SK-N-SH treated with all-trans-retinoic acid at 6 μM for 48 hours (cell line): ENCODE measurements at regions not wholly inside any gene's neighbourhood (a gene's known extent, or its start where the extent isn't known, plus 50 kb on each side); places are given as distances from the start of the nearest gene placed in this dataset.
"Not testable (repeated sequence)": the region's sequence is repeated elsewhere in the genome, so short reads cannot be mapped to it uniquely, and the experiment has no call there.

Experiments used
- ATAC-seq: fragments of 200-7000 bp; cut with Tn5 transposase; 3 replicates; pipeline ENCODE4 v1.9.1; 2020; ENCODE audit warnings: mild to moderate bottlenecking, moderate library complexity
- BACH2 ChIP-seq: fragments of 250-450 bp; sonication (Bioruptor Pico); IDR thresholded peaks from 2 replicates; pipeline ENCODE4 v1.9.0; 2021; ENCODE audit warnings: mild to moderate bottlenecking, borderline replicate concordance
- CREB5 ChIP-seq: fragments of 250-450 bp; sonication (Bioruptor Pico); IDR thresholded peaks from 2 replicates; pipeline ENCODE4 v1.5.1; 2020; ENCODE audit warnings: low read depth, mild to moderate bottlenecking, moderate library complexity
- CSDC2 ChIP-seq: fragments of 250-450 bp; sonication (Bioruptor Pico); IDR thresholded peaks from 2 replicates; pipeline ENCODE4 v1.5.0; 2020; ENCODE audit warnings: mild to moderate bottlenecking, moderate library complexity
- CSRNP3 ChIP-seq: fragments of 250-450 bp; sonication (Bioruptor Pico); IDR thresholded peaks from 2 replicates; pipeline ENCODE4 v1.5.1; 2021; ENCODE audit warnings: mild to moderate bottlenecking, moderate library complexity
- ESRRG ChIP-seq: fragments of 250-450 bp; sonication (Bioruptor Pico); IDR thresholded peaks from 2 replicates; pipeline ENCODE4 v1.6.1; 2021; ENCODE audit warnings: mild to moderate bottlenecking
- GLIS3 ChIP-seq: fragments of 250-450 bp; sonication (Bioruptor Pico); IDR thresholded peaks from 2 replicates; pipeline ENCODE4 v1.5.0; 2020; ENCODE audit warnings: mild to moderate bottlenecking, moderate library complexity
- ISL1 ChIP-seq: fragments of 250-450 bp; sonication (Bioruptor Pico); IDR thresholded peaks from 2 replicates; pipeline ENCODE4 v2.1.2; 2022; ENCODE audit warnings: mild to moderate bottlenecking, moderate library complexity
- OSR1 ChIP-seq: fragments of 250-450 bp; sonication (Bioruptor Pico); IDR thresholded peaks from 2 replicates; pipeline ENCODE4 v1.8.0; 2022; ENCODE audit warnings: moderate library complexity, mild to moderate bottlenecking, inconsistent platforms
- PATZ1 ChIP-seq: fragments of 250-450 bp; sonication (Bioruptor Pico); IDR thresholded peaks from 2 replicates; pipeline ENCODE4 v1.8.0; 2020; ENCODE audit warnings: mild to moderate bottlenecking, moderate library complexity, borderline replicate concordance
- POU6F1 ChIP-seq: fragments of 250-450 bp; sonication (Bioruptor Pico); IDR thresholded peaks from 2 replicates; pipeline ENCODE4 v1.8.0; 2021; ENCODE audit warnings: low read depth, mild to moderate bottlenecking, moderate library complexity, borderline replicate concordance
- PPARA ChIP-seq: fragments of 250-450 bp; sonication (Bioruptor Pico); IDR thresholded peaks from 2 replicates; pipeline ENCODE4 v1.5.0; 2020; ENCODE audit warnings: mild to moderate bottlenecking, borderline replicate concordance
- SNAI2 ChIP-seq: fragments of 250-450 bp; sonication (Bioruptor Pico); IDR thresholded peaks from 2 replicates; pipeline ENCODE4 v1.5.0; 2020; ENCODE audit warnings: mild to moderate bottlenecking, moderate library complexity
- ZFP3 ChIP-seq: fragments of 250-450 bp; sonication (Bioruptor Pico); IDR thresholded peaks from 2 replicates; pipeline ENCODE4 v1.5.0; 2020; ENCODE audit warnings: mild to moderate bottlenecking, moderate library complexity
- ZFP30 ChIP-seq: fragments of 450-650 bp; formaldehyde crosslinking; IDR thresholded peaks from 2 replicates; pipeline ENCODE4 v1.5.0; 2022; ENCODE audit warnings: mild to moderate bottlenecking, moderate library complexity
- ZNF565 ChIP-seq: fragments of 450-650 bp; formaldehyde crosslinking; conservative IDR thresholded peaks from 2 replicates; pipeline ENCODE4 v1.5.0; 2020; ENCODE audit warnings: low read depth, mild to moderate bottlenecking, moderate library complexity

GRCh38 chr9:7636838-7637467 is 162.6 kb downstream of the DMAC1 start:
- TF ChIP-seq SNAI2 (CRISPR knock-in tag) (no peak), CREB5 (CRISPR knock-in tag) (no peak), PATZ1 (CRISPR knock-in tag) (no peak), ZFP30 (no peak)

GRCh38 chr9:7636309-7636708 is 163.3 kb downstream of the DMAC1 start:
- ATAC-seq: no peak
- TF ChIP-seq ESRRG (CRISPR knock-in tag) (no peak), OSR1 (CRISPR knock-in tag) (no peak), PPARA (no peak), ZFP3 (CRISPR knock-in tag) (peak; percentile 92)

More at GRCh38 chr9:7636838-7637467, 162.6 kb downstream of the DMAC1 start:
- no peak for ATAC-seq

- ATAC-seq: not testable (repeated sequence)
These were observed 173.0 kb downstream of the DMAC1 start for GRCh38 chr9:7626571-7627029.

- no peak for TF ChIP-seq BACH2
- TF ChIP-seq SNAI2 (CRISPR knock-in tag): no peak
- no peak for TF ChIP-seq ZFP30
- TF ChIP-seq ESRRG (CRISPR knock-in tag): no peak
- TF ChIP-seq CSRNP3 (CRISPR knock-in tag): no peak
- no peak for TF ChIP-seq GLIS3 (CRISPR knock-in tag)
- TF ChIP-seq PATZ1 (CRISPR knock-in tag): no peak
- no peak for TF ChIP-seq ISL1
- TF ChIP-seq CREB5 (CRISPR knock-in tag): no peak
- no peak for TF ChIP-seq CSDC2
- no peak for TF ChIP-seq ZNF565
- TF ChIP-seq, all 23 proteins: peak for 0
- ATAC-seq: no peak
These were observed 177.1 kb downstream of the DMAC1 start for GRCh38 chr9:7622481-7622880.

GRCh38 chr9:7615344-7615743 is 184.2 kb downstream of the DMAC1 start:
- no peak for ATAC-seq
- TF ChIP-seq POU6F1: no peak
- no peak for TF ChIP-seq ISL1
